GM13976 (cell line): ENCODE measurements at regions not wholly inside any gene's neighbourhood (a gene's known extent, or its start where the extent isn't known, plus 50 kb on each side); places are given as distances from the start of the nearest gene placed in this dataset.

Experiments
- DNase-seq: peaks from one replicate; pipeline ENCODE4 v3.0.0; 2012; ENCODE audit warnings: low spot score
- CTCF ChIP-seq: IDR thresholded peaks from 2 replicates; pipeline ENCODE4 v1.5.1; 2012; ENCODE audit warnings: borderline replicate concordance, mild to moderate bottlenecking; ENCODE audit not compliant: insufficient read depth; ENCODE audit errors: extremely low read depth, missing control alignments, control extremely low read depth
- in situ Hi-C: fragments of 300-500 bp; cut with MboI; formaldehyde crosslinking; loops from one replicate; pipeline ENCODE4 v1.12.0; 2022; ENCODE audit warnings: low sequenced_read_pairs, mixed read lengths, inconsistent platforms; ENCODE audit not compliant: unreplicated experiment

- in situ Hi-C loops, result no loop called here
- no peak for DNase-seq
- no peak for TF ChIP-seq CTCF
These were observed 66.5 kb upstream of the IGSF21 start for GRCh38 chr1:18041102-18041501.

DNA sequence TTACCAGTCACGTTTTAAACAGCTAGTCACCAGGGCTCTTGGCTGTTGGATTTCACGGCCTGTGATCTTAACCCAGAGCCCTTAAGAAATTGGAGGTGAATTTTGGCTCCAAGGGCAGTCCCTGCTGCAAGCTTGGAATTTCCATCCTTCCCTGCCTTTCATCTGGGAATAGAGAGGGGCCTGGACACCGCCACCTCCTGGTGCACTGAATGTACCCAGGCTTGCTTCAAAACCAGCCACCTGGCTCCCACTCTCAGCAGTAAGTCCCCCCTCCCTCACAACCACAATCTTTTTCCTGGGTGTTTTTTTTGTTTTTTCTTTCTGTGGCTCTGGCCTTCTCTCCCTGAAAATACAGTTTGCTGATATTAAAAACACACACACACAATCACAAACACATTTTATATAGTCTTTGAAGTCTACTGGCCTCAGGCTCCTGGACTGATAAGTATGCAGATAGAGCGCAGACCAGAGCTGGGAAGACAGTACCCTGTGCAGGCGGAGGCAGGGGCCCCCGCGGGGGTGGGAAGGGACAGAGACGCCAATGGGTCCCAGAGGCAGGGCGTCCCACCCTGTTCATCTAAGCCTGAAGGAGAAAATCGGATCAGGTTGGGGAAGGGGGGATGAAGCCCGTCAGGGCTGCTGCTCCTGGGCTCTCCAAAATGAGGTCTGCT lies 65.8 kb upstream of the IGSF21 start:
- in situ Hi-C loops, result no loop called here
- no peak for DNase-seq
- no peak for TF ChIP-seq CTCF

DNA sequence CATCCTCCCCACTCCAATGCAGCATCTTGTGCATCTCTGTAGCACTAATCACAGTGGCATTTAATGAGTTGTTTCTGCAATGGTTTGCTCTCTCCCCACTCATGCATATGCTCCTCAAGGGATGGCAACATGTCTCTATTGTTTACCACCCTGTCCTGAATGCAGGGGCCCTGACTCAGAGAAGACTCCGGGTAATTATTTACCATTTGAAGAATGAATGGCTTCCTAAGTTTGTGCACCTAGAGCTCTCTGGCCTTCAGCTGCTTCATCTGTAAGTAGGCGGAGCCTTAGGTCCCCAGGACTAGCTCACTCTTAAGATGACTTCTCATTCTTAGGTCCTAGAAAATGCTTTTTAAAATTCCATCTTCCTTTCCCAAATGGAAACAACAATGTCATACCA lies 63.7 kb upstream of the IGSF21 start:
- no peak for DNase-seq
- no peak for TF ChIP-seq CTCF
- in situ Hi-C loops, result no loop called here

DNA sequence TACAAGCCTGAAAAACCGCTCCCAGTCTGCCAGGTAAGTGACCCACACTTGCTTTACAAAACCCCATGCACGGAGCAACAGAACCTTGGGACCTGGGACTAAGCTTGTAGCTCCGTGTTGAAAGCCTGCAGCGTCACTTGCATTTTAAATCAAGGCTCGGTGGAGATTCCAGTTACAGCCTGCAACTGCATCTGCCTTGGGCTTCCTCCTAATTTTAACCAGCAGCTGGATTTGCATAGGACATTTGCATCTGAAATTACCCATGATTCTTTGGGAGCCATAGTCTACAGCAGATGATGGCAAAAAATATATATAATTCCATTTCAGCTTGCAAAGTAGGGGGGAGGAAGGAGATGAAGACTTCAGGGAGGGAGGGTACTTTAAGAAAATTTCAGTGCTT lies 62.4 kb upstream of the IGSF21 start:
- no peak for TF ChIP-seq CTCF
- DNase-seq, result no peak
- in situ Hi-C loops, result no loop called here

- no peak for DNase-seq
- in situ Hi-C loops, result no loop called here
- no peak for TF ChIP-seq CTCF
These were observed 62.0 kb upstream of the IGSF21 start for GRCh38 chr1:18045621-18046020.

GRCh38 chr1:18047122-18047521 lies 60.5 kb upstream of the IGSF21 start:
- in situ Hi-C loops, result no loop called here
- no peak for TF ChIP-seq CTCF
- DNase-seq, result no peak
